GM12892 (cell line): ENCODE measurements at regions not wholly inside any gene's neighbourhood (a gene's known extent, or its start where the extent isn't known, plus 50 kb on each side); places are given as distances from the start of the nearest gene placed in this dataset.
"Not testable (repeated sequence)": the region's sequence is repeated elsewhere in the genome, so short reads cannot be mapped to it uniquely, and the experiment has no call there.

Source experiments
- DNase-seq: peaks from one replicate; pipeline ENCODE4 v3.0.0; 2011; ENCODE audit not compliant: insufficient read length
- FAIRE-seq: peaks from 2 replicates; lab custom pipeline; 2011; peaks lifted over from hg19 to GRCh38; lab: Jason Lieb, UNC
- POLR2A ChIP-seq: IDR thresholded peaks from 2 replicates; pipeline ENCODE4 v1.6.1; 2011; ENCODE audit warnings: low read depth, low read length, control low read depth
- POLR2AphosphoS5 ChIP-seq: IDR thresholded peaks from 2 replicates; pipeline ENCODE4 v1.6.1; 2011; ENCODE audit warnings: low read depth, low read length, control low read depth
- TAF1 ChIP-seq: IDR thresholded peaks from 2 replicates; pipeline ENCODE4 v1.6.1; 2011; ENCODE audit warnings: low read depth, mild to moderate bottlenecking, control low read depth, low read length, borderline replicate concordance

DNA sequence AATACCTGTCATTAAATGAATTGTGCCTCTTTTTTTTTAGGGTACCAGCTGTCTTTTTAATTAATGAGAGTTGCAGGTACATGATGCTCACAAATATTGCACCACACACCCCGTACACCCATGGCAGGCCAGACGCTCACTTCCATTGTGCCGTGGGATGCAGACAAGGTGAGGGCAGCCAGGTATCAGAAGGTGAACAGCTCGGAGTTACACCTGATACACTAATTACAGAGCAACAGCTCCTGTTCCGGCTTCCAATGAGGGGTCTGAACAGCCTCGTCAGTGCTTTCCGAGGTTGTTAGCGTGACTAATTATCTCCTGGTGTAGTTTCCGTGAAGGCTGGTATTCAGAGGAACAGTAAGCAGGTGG is 442.8 kb downstream of the ZNF516 start:
- DNase-seq (no peak), FAIRE-seq (no peak)
- no peak for TF ChIP-seq POLR2AphosphoS5

DNA sequence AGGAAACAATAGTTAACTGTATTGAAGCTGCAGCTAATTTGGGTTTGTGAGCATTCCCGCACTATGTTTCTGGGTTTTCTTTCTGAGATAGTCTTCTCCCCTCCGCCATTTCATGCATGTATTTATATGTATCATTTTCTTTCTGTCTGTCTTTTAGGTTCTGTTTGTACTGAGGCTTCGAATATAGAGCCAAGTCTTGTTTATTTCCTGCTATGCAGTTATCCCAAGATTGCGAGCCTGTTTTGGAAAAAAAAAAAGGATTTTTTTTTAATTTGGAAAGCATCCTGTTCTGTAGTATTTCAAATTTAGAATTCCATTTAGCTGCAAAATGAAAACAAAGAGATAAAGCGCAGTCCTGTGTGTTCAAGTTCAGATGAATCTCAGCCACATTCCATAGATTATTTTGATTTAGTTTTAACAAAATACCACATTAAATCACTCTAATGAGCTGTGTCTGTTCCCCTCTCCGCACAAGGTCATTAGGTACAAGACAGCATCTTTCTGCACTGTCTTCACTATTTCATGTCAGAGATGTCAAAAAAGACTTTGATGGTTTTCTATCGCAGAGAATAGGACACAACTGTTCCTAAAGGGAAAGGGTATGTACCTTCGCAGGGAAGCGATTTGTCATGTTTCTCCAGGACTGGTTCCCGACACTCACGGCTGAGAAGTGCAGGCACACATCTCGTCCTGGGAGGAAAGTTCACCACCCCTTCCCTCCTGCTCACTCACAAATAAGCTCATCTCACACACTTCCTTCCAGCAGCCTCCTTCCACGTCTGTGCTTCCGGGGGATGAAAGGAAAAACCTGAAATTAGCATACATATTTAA is 443.4 kb downstream of the ZNF516 start:
- DNase-seq (no peak), FAIRE-seq (no peak)
- no peak for TF ChIP-seq TAF1
- TF ChIP-seq POLR2AphosphoS5: no peak
- TF ChIP-seq POLR2A: no peak

DNA sequence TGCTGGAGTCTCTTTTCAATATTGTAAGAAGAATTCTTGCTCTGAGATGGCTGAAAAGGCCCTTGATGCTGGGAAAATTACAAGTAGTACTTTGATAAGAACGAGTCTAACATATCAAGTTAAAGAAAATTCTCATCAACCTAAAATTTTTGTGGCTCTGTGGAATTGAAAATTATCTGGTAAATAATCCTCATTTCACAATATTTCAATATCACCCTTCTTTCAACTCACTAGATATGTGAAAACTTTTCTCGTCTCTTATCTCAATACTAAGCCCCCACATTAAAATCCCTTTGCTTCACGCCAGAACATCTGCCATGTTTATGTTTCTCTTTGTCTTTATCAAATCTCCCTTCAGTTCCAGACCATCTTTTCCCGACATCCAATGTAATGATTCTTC is 448.8 kb downstream of the ZNF516 start:
- no peak for TF ChIP-seq TAF1
- no peak for TF ChIP-seq POLR2A
- no peak for TF ChIP-seq POLR2AphosphoS5
- DNase-seq: no peak
- no peak for FAIRE-seq

DNA sequence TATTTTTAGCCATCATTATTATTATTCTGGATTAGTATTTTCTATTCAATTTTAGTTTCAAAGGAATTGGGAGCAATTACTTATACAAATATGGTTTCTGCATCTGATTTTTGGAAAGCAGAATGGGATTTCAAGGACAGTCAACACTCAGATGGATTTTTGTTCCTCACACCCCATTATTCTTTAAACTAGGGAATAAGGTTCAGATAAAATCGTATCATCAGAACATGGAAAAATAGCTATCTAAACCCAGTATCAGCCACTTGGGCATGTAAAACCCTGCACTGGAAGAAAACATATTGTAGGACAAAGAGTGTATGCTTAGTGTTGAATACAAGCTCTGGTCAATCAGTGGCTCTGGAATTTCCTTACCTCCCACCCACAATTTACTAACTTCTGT is 452.5 kb downstream of the ZNF516 start:
- DNase-seq (no peak), FAIRE-seq (no peak)
- TF ChIP-seq POLR2AphosphoS5 (no peak), POLR2A (no peak), TAF1 (no peak)

DNA sequence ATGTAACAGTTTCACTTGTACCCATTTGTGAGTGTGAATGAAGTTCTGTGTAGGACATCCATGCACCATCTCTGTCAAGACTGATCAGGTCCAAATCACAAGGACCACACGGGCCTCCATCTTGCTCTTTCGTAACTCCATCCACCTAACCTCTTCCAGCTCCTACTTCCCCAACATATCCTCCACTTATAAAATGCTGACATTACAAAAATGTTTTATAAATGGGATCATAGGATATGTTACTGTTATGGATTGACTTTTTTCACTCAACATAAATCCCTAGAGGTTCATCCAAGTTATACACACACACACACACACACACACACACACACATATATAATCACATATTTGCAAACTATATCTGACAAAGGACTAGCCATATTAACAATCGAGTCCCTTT is 476.8 kb downstream of the ZNF516 start:
- FAIRE-seq: no peak
- no peak for DNase-seq
- TF ChIP-seq POLR2AphosphoS5 (no peak), POLR2A (no peak), TAF1 (no peak)

DNA sequence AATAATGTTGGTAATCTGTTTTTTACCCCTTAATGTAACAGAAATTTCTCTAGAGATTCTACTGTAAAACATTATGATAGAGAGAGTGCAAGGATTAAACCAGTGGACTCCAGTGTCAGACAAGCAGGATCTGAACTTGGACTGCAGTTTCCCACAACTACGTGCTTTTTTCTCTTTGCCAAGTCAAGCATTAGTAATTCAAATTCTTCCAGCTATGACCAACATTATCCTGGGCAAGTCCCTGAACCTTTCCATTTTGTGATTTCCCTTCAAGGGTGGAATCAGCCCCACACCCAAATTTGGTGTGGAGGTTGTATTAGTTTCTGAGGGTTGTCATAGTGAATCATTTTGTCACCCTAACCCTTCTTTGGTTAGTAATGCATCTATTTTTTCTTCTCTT is 482.0 kb downstream of the ZNF516 start:
- no peak for TF ChIP-seq TAF1
- TF ChIP-seq POLR2A: no peak
- TF ChIP-seq POLR2AphosphoS5: no peak
- FAIRE-seq (no peak), DNase-seq (no peak)

DNA sequence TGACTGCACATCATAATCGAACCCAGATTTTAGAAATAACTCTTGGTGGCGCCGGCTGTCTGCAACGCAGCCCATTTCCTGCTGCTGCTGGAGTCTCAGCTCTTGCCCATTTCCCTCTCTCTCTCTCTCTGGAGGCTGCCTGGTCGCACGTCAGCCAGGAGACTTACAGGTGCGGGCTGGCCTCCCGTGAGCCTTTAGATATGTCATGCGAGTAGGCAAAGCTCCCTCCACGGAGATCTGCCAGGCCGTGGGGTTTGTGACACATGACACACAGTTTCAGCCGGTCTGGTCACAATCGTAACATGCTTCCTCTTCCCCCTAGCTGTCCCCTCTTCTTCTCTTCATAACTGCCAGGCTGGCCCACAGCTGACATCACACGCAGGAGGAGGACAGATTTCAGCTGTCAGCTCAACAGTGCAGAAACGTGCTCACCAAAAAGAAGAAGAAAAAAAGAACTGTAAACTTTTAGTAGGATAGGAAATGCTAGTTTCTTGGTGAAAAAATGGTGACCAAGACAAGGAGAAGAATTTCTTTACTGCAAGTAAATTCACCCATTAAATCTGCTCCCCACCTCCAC is 489.3 kb downstream of the ZNF516 start:
- DNase-seq (no peak), FAIRE-seq (no peak)
- no peak for TF ChIP-seq POLR2AphosphoS5

DNA sequence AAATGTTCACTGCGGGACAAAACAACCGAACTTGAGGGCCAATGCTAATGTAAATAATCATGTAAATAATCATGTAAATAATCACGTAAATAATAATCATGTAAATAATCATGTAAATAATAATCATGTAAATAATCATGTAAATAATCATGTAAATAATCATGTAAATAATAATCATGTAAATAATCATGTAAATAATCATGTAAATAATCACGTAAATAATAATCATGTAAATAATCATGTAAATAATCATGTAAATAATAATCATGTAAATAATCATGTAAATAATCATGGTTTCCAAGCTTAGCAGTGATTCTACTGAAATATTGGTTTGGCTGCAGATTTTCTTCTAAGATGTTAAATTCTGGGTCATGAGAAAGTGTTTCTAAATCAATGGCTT is 507.1 kb downstream of the ZNF516 start:
- DNase-seq, FAIRE-seq: not testable (repeated sequence)

DNA sequence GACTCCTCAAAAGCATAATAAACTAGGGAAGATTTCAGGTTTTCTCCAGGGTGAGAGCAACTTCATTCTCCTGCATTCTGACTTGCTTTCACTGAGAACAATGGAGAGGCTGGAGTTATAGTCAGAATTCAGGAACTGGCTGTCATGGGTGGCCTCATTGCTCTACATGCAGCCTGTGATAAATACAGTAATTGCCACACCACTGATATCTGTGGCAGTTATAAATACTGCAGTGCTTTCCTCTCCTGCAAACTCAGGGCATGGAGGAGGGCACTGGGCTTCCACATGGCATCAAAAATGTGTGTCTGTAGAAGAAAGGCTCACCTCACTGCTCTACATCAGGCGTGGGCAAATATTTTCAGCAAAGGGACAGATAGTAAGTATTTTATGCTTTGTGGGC is 510.2 kb downstream of the ZNF516 start:
- no peak for DNase-seq
- FAIRE-seq: no peak
- TF ChIP-seq POLR2AphosphoS5 (no peak), TAF1 (no peak), POLR2A (no peak)

DNA sequence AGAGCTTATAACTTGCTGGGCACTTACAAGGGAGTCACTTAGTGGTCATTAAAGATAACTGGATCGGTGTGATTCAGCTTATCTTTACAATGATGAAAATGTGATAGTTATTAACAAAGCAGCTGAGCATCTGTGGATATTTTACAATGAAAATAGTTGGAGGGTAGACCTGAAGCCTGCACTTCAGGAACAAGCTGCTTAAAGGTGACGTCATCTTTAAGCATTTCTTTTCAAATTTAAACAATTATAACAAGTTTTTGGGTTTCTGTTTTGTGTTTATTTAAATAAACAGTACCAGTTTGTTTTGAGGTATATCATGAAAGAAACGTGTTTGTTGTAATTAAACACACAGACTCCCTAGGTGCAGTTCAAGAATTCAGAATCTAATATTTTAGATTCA is 513.9 kb downstream of the ZNF516 start:
- DNase-seq (no peak), FAIRE-seq (no peak)
- TF ChIP-seq POLR2A (no peak), POLR2AphosphoS5 (no peak), TAF1 (no peak)

DNA sequence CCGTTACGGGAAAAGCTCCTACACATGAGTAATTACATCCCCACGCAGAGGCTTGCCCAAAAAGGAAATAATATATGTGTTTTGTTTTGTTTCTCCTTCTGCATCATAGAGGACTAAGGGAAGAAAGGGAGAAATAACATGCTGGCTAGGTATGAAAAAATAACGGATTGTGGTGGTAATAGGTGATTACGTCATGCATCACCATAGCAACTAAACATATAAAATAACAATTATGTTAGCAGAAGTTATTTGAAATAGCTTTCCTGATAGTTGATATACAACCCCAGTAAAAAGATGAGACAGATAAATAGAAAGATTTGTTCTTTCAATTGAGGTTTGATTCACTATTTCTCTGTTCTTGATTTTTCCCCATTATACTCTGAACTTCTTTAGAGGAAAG is 518.0 kb downstream of the ZNF516 start:
- no peak for FAIRE-seq
- TF ChIP-seq TAF1 (no peak), POLR2A (no peak), POLR2AphosphoS5 (no peak)
- DNase-seq: no peak

DNA sequence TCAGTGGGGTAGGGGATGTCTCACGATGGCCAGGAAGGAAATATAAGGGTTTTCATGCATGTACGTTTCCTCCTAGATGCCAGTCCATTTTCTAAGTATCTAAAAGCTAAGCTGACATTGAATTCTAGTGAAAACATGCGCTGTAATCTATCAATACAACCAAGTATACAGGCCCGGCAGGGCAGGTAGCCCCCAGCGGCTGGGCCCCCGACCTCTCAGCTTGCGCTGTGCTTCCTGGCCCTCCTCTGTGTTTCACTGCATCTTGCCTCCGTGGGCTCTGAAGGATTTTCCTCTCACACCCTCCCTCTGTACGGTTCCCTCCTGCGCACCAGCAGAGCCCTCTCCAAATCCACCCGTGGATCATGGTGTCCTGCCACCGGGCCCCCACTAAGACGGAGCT is 524.8 kb downstream of the ZNF516 start:
- TF ChIP-seq POLR2AphosphoS5 (no peak), POLR2A (no peak), TAF1 (no peak)
- no peak for FAIRE-seq

More for the DNA sequence above, 524.8 kb downstream of the ZNF516 start:
- no peak for DNase-seq
